IMR-90 (cell line): ENCODE measurements at regions not wholly inside any gene's neighbourhood (a gene's known extent, or its start where the extent isn't known, plus 50 kb on each side); places are given as distances from the start of the nearest gene placed in this dataset.
A peak's percentile ranks its signal among the peaks of the same experiment; 100 is the strongest.

Experiments
- ATAC-seq: fragments of 200-7000 bp; cut with Tn5 transposase; 2 replicates; pipeline ENCODE4 v1.9.1; 2020; ENCODE audit warnings: low read depth, mild to moderate bottlenecking, moderate library complexity
- BruUV-seq: library from RNA; stranded (reverse); fragments of 400-500 nt; replicated peaks from 2 replicates; lab custom pipeline; 2021; lab: Mats Ljungman, UMichigan
- CTCF ChIA-PET: fragments of 300-600 bp; formaldehyde crosslinking; extraction: SDS; loops from one replicate; lab custom pipeline; 2021; ENCODE audit warnings: antibody characterized with exemption; lab: Yijun Ruan, JAX
- POLR2A ChIA-PET: fragments of 300-600 bp; sonication (Branson Sonifier 250); formaldehyde crosslinking; loops from one replicate; lab custom pipeline; 2022; ENCODE audit warnings: antibody characterized with exemption; ENCODE audit not compliant: unreplicated experiment; lab: Charles Lee
- DNase-seq: peaks from one replicate; pipeline ENCODE4 v3.0.0; 2013
- H2AFZ ChIP-seq: replicated peaks from 2 replicates; pipeline ENCODE3; 2013; ENCODE audit warnings: low read length, mild to moderate bottlenecking; ENCODE audit not compliant: poor library complexity
- H2AK5ac ChIP-seq: 2 replicates; pipeline ENCODE4 v1.6.1; 2013; ENCODE audit warnings: low read depth, low read length, inconsistent platforms
- H2AK9ac ChIP-seq: replicated peaks from 2 replicates; pipeline ENCODE3; 2013; ENCODE audit warnings: mild to moderate bottlenecking, low read depth, low read length, moderate library complexity; ENCODE audit not compliant: poor library complexity
- H2BK120ac ChIP-seq: 2 replicates; pipeline ENCODE4 v1.6.1; 2013; ENCODE audit warnings: low read depth, low read length, inconsistent platforms
- H2BK15ac ChIP-seq: 3 replicates; pipeline ENCODE4 v1.6.1; 2013; ENCODE audit warnings: low read depth, low read length, inconsistent platforms
- H2BK20ac ChIP-seq: 2 replicates; pipeline ENCODE4 v1.6.1; 2013; ENCODE audit warnings: low read depth, mild to moderate bottlenecking, inconsistent platforms, low read length, moderate library complexity
- H2BK5ac ChIP-seq: 2 replicates; pipeline ENCODE4 v1.6.1; 2013; ENCODE audit warnings: mild to moderate bottlenecking, low read depth, low read length, inconsistent platforms; ENCODE audit not compliant: poor library complexity, severe bottlenecking
- H3K14ac ChIP-seq: replicated peaks from 2 replicates; pipeline ENCODE4 v1.6.1; 2013; ENCODE audit warnings: low read depth, low read length, inconsistent platforms
- H3K18ac ChIP-seq: 2 replicates; pipeline ENCODE4 v1.6.1; 2013; ENCODE audit warnings: low read depth, low read length, control low read depth
- H3K23ac ChIP-seq: 2 replicates; pipeline ENCODE4 v1.6.1; 2013; ENCODE audit warnings: low read depth, low read length, inconsistent platforms
- H3K27ac ChIP-seq: 2 replicates; pipeline ENCODE4 v1.5.1; 2013; ENCODE audit warnings: mild to moderate bottlenecking, control low read depth, low read length; ENCODE audit not compliant: insufficient read depth
- H3K27me3 ChIP-seq: 2 replicates; pipeline ENCODE4 v1.6.1; 2013; ENCODE audit warnings: low read length; ENCODE audit not compliant: control insufficient read depth, insufficient read depth
- H3K36me3 ChIP-seq: 2 replicates; pipeline ENCODE4 v1.6.1; 2013; ENCODE audit warnings: low read length, mixed read lengths; ENCODE audit not compliant: control insufficient read depth, insufficient read depth
- H3K4ac ChIP-seq: 2 replicates; pipeline ENCODE4 v1.6.1; 2013; ENCODE audit warnings: low read depth, low read length, inconsistent platforms
- H3K4me1 ChIP-seq: 2 replicates; pipeline ENCODE4 v1.6.1; 2013; ENCODE audit warnings: low read length, mixed read lengths; ENCODE audit not compliant: control insufficient read depth, insufficient read depth
- H3K4me2 ChIP-seq: 2 replicates; pipeline ENCODE4 v1.6.1; 2013; ENCODE audit warnings: low read depth, mild to moderate bottlenecking, control low read depth, low read length, moderate library complexity
- H3K4me3 ChIP-seq: 2 replicates; pipeline ENCODE4 v1.5.1; 2013; ENCODE audit warnings: low read depth, mild to moderate bottlenecking, control low read depth, low read length, moderate library complexity; ENCODE audit not compliant: insufficient read depth
- H3K56ac ChIP-seq: 2 replicates; pipeline ENCODE4 v1.6.1; 2013; ENCODE audit warnings: low read length, inconsistent platforms; ENCODE audit not compliant: insufficient read depth; ENCODE audit errors: extremely low read depth
- H3K79me1 ChIP-seq, 2 experiments: 2 replicates each; pipeline ENCODE4 v1.6.1; 2013; ENCODE audit warnings: low read length in 2 of 2, inconsistent platforms in 1 of 2, low read depth in 1 of 2
- H3K9ac ChIP-seq: 2 replicates; pipeline ENCODE4 v1.6.1; 2013; ENCODE audit warnings: low read depth, low read length, control low read depth
- H3K9me1 ChIP-seq: 2 replicates; pipeline ENCODE4 v1.6.1; 2013; ENCODE audit warnings: low read length, inconsistent platforms; ENCODE audit not compliant: insufficient read depth
- H3K9me3 ChIP-seq: 2 replicates; pipeline ENCODE4 v1.6.1; 2013; ENCODE audit warnings: low read length; ENCODE audit not compliant: control insufficient read depth, insufficient read depth
- H4K20me1 ChIP-seq: 2 replicates; pipeline ENCODE4 v1.6.1; 2013; ENCODE audit warnings: low read length, inconsistent platforms; ENCODE audit not compliant: insufficient read depth
- H4K5ac ChIP-seq: 2 replicates; pipeline ENCODE4 v1.6.1; 2013; ENCODE audit warnings: mild to moderate bottlenecking, low read depth, low read length, control low read depth
- H4K8ac ChIP-seq, 2 experiments: 2 replicates each; pipeline ENCODE4 v1.6.1; 2013; ENCODE audit warnings: low read depth in 2 of 2, low read length in 2 of 2, control low read depth in 1 of 2, inconsistent platforms in 1 of 2
- H4K91ac ChIP-seq: 2 replicates; pipeline ENCODE4 v1.6.1; 2013; ENCODE audit warnings: low read depth, low read length, inconsistent platforms; ENCODE audit not compliant: insufficient read depth
- ELK1 ChIP-seq: fragments of 150-350 bp; IDR thresholded peaks from 2 replicates; pipeline ENCODE4 v1.6.1; 2016; ENCODE audit warnings: low read depth, mild to moderate bottlenecking, low read length, moderate library complexity, borderline replicate concordance
- MAFK ChIP-seq: IDR thresholded peaks from 2 replicates; pipeline ENCODE4 v1.6.1; 2012; ENCODE audit warnings: low read depth, low read length, improper control_type of control experiment
- MXI1 ChIP-seq: IDR thresholded peaks from 2 replicates; pipeline ENCODE4 v1.6.1; 2012; ENCODE audit warnings: low read depth, mild to moderate bottlenecking, low read length, moderate library complexity, borderline replicate concordance
- POLR2A ChIP-seq: IDR thresholded peaks from 2 replicates; pipeline ENCODE4 v1.6.1; 2012; ENCODE audit warnings: mild to moderate bottlenecking, low read depth, low read length
- SMC3 ChIP-seq: fragments of 150-350 bp; IDR thresholded peaks from 2 replicates; pipeline ENCODE4 v1.6.1; 2016; ENCODE audit warnings: low read depth, mild to moderate bottlenecking, antibody characterized with exemption, low read length, moderate library complexity
- USF2 ChIP-seq: fragments of 150-350 bp; IDR thresholded peaks from 2 replicates; pipeline ENCODE4 v1.6.1; 2017; ENCODE audit warnings: mild to moderate bottlenecking, antibody characterized with exemption, low read length, low read depth
- dilution Hi-C: fragments of 300-500 bp; cut with HindIII; formaldehyde crosslinking; loops from one replicate; pipeline ENCODE4 v1.14.3; 2018; ENCODE audit warnings: low sequenced_read_pairs; ENCODE audit not compliant: unreplicated experiment
- in situ Hi-C: fragments of 300-500 bp; cut with MboI; formaldehyde crosslinking; loops from 3 replicates; pipeline ENCODE4 v1.14.3; 2019; ENCODE audit warnings: low sequenced_read_pairs, inconsistent platforms, mixed read lengths
- intact Hi-C: fragments of 100-400 bp; cut with micrococcal nuclease; formaldehyde crosslinking; loops from 2 replicates; pipeline ENCODE4 v1.10.0; 2022

- Histone ChIP-seq H3K23ac (0 out of 2 replicates have a peak overlapping the region, but pooled peaks have one; percentile 12), H3K36me3 (no peaks in the 10 kb centered on the region), H2BK20ac (peak overlapping the region; percentile 59), H3K14ac (no peak overlapping the region), H2BK120ac (peak overlapping the region; percentile 45), H4K8ac (0 out of 4 replicates have a peak overlapping the region, but pooled peaks of 1 of the 2 experiments have one; percentile 1), H4K91ac (peak overlapping the region; percentile 19; the same call in 1 of the 2 replicates), H3K9me1 (no peaks in the 10 kb centered on the region), H4K5ac (no peak overlapping the region), H3K18ac (peak overlapping the region; percentile 34; the same call in 1 of the 2 replicates), H3K4ac (no peak overlapping the region), H3K56ac (no peak overlapping the region), H3K4me3 (no peak overlapping the region), H3K9me3 (no peaks in the 10 kb centered on the region), H2BK15ac (no peak overlapping the region), H2AFZ (no peak overlapping the region), H3K9ac (no peak overlapping the region), H3K27me3 (no peaks in the 10 kb centered on the region), H4K20me1 (no peaks in the 10 kb centered on the region), H3K79me1 (no peaks in the 10 kb centered on the region), H3K4me1 (peaks cover 2% of the 10 kb centered on the region), H3K27ac (no peak overlapping the region; the same call in 1 of the 2 replicates), H2BK5ac (no peak overlapping the region), H2AK9ac (no peak overlapping the region), H3K4me2 (peak overlapping the region; percentile 6; the same call in 1 of the 2 replicates), H2AK5ac (no peak overlapping the region)
- ChIA-PET POLR2A (no interaction called here), CTCF (no interaction called here)
- intact Hi-C loops = no loop called here
- peak; percentile 36 for ATAC-seq
- no TSS peak for BruUV-seq
- dilution Hi-C loops = no loop called here
- in situ Hi-C loops = no loop called here
- TF ChIP-seq SMC3 (no peak), MAFK (no peak), USF2 (no peak), POLR2A (no peak), ELK1 (no peak), MXI1 (no peak)
- no peak for DNase-seq
These were observed 636.5 kb upstream of the PTCHD4 start for GRCh38 chr6:48747471-48747870.
